ENCODE measurements at regions not wholly inside any gene's neighbourhood (a gene's known extent, or its start where the extent isn't known, plus 50 kb on each side); places are given as distances from the start of the nearest gene placed in this dataset.

DNA sequence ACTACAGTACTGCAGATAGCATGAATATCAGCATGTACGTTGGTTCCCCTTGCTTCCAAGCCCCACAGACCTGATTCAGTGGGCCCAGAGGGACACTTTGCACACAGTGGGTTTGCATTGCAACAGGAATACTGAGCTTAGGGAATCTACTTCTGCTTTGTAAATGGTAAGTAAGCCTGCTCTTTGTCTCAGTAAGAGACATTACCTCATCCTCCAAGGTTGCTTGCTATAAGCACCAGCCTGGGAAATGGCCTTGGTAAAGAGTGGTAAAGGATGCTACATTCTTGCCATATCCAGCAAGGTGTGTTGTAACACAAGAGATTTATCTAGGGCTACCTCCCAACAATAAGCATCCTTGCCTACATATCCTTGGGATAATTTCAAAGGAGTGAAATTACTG is 730.5 kb downstream of the INHBA start:
- TF ChIP-seq POLR2A (IDR thresholded peaks at IDR 0.05) (no peak), CTCF (IDR thresholded peaks at IDR 0.05) (no peak)
